Renal cortical epithelial cell (primary cell): ENCODE measurements at regions not wholly inside any gene's neighbourhood (a gene's known extent, or its start where the extent isn't known, plus 50 kb on each side); places are given as distances from the start of the nearest gene placed in this dataset.
"Not testable (repeated sequence)": the region's sequence is repeated elsewhere in the genome, so short reads cannot be mapped to it uniquely, and the experiment has no call there.

Experiments
- DNase-seq: peaks from one replicate; pipeline ENCODE4 v3.0.0-alpha.2; 2011; ENCODE audit warnings: low read depth

- peak; percentile 15 for DNase-seq
Measured at GRCh38 chr1:83474946-83475345, 524.0 kb downstream of the TTLL7 start.

DNA sequence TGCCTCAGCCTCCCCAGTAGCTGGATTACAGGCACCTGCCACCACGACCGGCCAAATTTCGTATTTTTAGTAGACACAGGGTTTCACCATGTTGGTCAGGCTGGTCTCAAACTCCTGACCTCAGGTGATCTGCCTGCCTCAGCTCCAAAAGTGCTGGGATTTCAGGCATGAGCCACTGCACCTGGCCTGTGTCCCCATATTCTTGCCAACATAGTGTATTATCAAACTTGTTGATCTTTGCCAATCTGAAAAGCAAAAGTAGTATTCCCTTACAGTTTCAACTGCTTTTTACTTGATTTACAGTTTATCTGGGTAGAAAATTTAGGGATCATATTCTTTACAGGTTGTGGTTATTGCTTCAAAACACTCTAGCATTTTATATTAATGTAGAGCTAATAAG lies 524.9 kb downstream of the TTLL7 start:
- DNase-seq: not testable (repeated sequence)

GRCh38 chr1:83472066-83472465 lies 526.9 kb downstream of the TTLL7 start:
- not testable (repeated sequence) for DNase-seq

GRCh38 chr1:83471272-83471671 lies 527.7 kb downstream of the TTLL7 start:
- not testable (repeated sequence) for DNase-seq

DNA sequence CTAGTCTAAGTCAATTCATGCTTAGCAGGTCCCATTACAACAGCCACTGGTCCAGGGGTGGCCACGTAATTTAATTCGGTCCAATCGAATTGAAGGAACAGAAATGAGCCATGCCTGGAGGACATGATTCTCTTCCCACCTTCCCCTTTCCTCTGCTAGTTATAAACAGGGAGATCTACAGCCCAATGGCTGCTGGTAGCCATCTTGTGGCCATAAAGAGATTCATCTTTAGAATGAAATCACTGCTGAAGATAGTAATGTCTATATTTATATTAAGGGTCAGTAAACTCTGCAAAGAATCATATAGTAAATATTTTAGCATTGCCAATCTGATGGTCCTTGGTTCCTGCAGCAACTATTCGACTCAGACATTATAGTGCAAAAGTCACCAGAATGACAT lies 530.6 kb downstream of the TTLL7 start:
- not testable (repeated sequence) for DNase-seq

DNA sequence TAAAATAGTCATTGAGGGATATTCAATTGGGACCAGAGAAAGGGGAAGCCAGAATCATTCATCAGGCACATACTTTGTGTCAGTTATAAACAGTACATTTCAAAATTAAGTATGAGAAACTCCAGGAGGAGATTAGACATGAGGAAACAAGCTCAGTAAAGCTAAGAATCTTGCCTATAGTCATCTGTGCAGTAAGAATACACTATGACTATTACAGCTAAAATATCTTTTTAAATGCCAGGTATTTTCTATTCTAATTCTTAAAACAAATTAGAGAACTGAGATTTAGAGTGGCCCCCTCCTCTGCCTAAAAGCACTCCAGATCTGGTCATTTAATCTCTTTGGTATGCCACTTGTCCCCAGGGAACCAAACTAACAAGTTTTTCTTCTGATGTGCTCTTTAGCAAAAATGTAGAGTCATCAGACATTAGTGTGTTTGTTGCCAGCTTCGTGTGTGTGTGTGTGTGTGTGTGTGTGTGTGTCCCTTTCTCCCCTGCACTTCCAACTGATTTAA lies 541.1 kb downstream of the TTLL7 start:
- not testable (repeated sequence) for DNase-seq

DNA sequence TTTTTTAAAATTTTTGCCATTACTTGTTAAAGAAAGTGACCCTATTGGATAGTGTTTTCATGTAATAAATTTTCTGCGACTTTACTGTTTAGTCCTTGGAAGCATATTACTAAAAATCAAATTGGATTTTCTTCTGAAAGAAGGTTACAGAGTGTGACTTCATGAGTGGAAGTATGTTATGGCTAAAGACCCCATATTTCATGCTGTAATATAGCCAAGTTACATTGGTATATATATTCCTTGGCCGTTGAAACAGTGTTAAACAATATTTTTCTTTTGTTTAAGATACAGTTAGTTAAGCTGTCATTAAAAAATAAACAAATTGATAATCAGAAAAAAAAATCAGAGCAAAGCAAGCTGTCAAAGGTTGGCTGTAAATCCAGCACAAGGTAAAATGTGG lies 541.7 kb downstream of the TTLL7 start:
- not testable (repeated sequence) for DNase-seq

DNA sequence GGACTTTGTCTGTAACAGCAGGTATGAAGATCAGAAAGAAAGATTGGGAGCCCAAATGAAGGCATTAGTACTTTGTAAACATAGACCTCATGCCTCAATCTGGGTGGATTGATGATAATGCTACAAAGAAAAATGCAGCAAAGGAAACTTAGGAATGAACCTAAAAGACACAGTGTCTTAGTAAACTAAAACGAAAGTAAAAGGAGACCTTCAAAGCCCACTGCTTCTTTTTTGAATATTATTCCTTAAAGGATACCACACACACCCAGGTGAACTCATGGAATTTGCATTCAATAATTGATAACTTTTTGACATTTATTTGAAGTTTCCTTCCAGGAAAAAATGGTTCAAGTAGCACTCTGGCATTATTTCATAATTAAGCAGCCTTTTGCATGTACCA lies 543.2 kb downstream of the TTLL7 start:
- not testable (repeated sequence) for DNase-seq

DNA sequence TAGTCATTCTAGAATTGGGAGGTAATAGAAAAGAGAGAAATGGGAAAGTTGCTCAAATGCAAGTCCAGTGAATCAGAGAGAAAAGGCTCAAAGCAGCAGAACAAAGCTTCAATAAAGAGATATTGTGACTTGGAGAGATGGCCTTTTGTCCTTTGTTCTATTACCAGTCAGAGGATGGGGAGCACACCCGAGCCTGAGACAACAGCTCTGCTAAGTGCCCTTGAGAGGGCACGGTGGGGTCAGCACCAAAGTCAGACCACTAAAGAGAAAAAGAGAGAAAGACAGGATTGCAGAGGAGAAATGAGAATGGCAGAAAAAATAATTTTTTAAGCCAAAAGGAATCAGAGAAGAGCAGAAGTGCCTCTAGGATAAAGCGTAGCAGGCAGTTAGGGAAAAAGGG lies 553.1 kb downstream of the TTLL7 start:
- DNase-seq: not testable (repeated sequence)

DNA sequence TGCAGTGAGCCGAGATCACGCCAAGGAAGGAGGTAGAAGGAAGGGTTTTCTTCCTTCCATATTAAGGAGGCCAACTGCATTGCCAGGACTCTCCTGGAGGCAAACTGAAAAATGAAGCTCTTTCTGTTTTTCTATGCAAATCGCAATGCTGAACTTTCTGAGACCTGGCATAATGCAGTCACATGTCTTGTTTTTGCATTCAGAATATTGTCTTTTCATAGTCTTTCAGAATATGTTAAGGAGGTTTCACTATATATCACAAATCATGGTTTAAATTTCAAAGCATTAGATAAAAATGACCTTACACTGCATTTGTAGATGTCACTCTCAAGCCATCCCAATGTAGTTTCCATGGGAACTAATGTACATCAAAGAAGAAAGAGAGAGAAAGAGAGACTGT lies 556.5 kb downstream of the TTLL7 start:
- not testable (repeated sequence) for DNase-seq

- peak; percentile 9 for DNase-seq
Measured at GRCh38 chr1:83440586-83440985, 558.3 kb downstream of the TTLL7 start.

GRCh38 chr1:83440021-83440420 lies 558.9 kb downstream of the TTLL7 start:
- not testable (repeated sequence) for DNase-seq

DNA sequence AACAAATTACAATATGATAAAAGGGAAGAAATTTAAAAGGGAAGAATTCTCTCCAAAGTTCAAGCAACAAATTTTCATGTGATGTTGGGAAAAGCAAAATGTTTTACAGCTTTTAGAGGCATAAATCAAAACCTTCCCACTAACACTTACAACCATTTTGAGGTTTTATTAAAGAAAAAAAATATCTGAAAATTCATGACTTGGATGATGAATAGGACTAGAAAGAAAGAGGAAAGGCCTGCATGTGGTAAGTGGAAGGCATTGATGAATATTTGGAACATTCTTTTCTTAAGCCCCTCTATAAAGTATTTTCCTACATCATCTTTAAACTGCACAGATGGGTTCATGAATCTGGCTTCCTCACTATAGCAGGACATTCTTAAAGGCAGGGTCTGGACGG lies 560.6 kb downstream of the TTLL7 start:
- not testable (repeated sequence) for DNase-seq

DNA sequence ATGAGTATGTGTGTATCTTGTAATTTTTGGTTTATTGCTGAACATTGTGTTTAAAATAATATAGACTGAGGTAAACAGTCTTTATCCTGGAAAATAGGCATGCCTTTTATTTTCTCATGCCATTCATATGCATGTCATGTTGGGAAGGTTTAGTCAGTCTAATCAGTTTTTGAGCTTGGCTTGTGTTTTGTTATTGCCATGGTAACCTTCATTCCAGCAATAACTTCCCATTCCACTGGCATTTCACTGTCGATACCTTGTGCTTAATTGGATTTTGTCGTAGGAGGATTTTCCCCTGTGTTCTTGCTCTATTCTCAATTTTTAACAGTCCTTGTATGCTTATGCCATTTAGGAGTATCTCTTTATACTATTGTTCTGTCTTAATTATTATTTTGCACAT lies 563.6 kb downstream of the TTLL7 start:
- peak; percentile 4 for DNase-seq

- DNase-seq: not testable (repeated sequence)
Measured at GRCh38 chr1:83427566-83427965, 571.4 kb downstream of the TTLL7 start.

GRCh38 chr1:83423382-83423781 lies 575.5 kb downstream of the TTLL7 start:
- not testable (repeated sequence) for DNase-seq

- DNase-seq: peak; percentile 2
Measured at GRCh38 chr1:83418558-83418957, 580.4 kb downstream of the TTLL7 start.

GRCh38 chr1:83413839-83414107 lies 585.2 kb downstream of the TTLL7 start:
- DNase-seq: not testable (repeated sequence)

DNA sequence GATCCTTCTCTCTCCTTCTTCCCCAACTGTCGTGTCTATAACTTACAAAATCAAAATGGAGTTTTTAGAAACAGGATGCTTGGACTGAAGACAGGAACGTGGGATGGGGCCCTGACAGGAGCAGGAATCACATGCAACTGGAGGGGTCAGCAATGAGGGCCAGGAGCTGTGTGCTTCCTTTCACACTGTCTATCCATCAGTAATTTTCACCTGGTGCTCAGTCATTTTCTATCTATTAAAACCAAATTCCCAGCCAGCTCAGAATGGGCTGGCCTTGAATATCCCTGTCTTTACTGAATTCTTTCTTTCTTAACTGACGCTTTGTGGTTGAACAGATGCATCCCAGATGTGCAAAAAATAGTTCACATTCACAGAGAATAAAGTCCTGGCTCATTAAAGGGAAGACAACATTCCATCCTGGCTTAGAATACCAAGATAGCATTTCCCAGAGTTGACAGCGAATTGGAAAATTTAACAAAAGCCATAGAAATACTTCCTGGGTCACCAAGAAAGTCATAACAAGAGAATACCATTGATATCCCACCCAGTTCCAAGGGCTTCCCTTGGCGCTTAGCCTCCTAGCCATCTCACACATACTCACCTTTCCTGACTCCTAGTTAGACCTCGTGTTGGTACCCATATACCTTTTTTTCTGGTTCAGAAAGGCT lies 588.1 kb downstream of the TTLL7 start:
- DNase-seq: not testable (repeated sequence)

DNA sequence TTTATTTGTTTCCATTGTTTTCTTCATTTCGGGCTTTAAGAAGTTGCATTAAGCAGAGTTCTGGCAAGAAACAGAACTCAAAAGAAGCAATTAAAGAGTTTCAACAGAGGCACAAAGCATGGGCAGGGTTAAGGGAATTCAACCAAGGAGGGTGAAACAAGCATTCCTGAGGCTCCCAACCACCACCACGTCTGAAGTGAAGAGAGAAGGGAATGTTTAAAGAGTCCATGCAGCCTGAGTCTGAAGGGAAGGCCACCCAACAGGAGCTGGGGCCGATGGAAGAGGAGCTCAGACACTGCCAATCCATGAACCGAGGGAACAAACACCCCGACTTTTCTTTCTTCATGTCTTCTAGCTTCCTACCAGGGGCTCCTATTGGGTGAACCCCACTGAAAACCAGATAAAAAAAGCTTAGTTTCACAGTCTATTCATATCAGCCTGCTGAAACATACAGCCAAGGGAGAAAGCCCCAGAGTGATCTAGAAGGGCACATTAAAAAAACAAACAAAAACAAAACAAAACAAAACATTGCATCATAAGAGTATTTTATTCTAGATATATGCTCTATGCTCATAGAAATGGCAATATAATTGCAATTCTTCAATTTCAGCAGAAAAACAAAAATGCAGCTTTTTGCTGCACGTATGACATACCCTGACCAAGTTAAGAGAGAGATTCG lies 592.1 kb downstream of the TTLL7 start:
- not testable (repeated sequence) for DNase-seq

GRCh38 chr1:83405789-83406188 lies 593.1 kb downstream of the TTLL7 start:
- DNase-seq: not testable (repeated sequence)

- not testable (repeated sequence) for DNase-seq
Measured at GRCh38 chr1:83403500-83403899, 595.4 kb downstream of the TTLL7 start.

- peak; percentile 3 for DNase-seq
Measured at GRCh38 chr1:83401146-83401545, 597.8 kb downstream of the TTLL7 start.
